Right cardiac atrium (tissue), 5 donors: ENCODE measurements at regions not wholly inside any gene's neighbourhood (a gene's known extent, or its start where the extent isn't known, plus 50 kb on each side); places are given as distances from the start of the nearest gene placed in this dataset.

ENCODE experiments used
- ATAC-seq, 2 donors: fragments of 200-7000 bp; cut with Tn5 transposase; one replicate each; pipeline versions ENCODE4 v1.8.0 to v1.9.1; 2020; ENCODE audit warnings: moderate library complexity in 2 of 2, mild to moderate bottlenecking in 1 of 2
- DNase-seq, 3 donors: peaks; one replicate each; pipeline ENCODE4 v3.0.0-alpha.2; 2020
- H3K27ac ChIP-seq: one replicate; pipeline ENCODE4 v1.5.1; 2013; ENCODE audit warnings: mild to moderate bottlenecking, low read length, control low read depth, moderate library complexity
- H3K27me3 ChIP-seq: one replicate; pipeline ENCODE4 v1.6.1; 2013; ENCODE audit not compliant: control insufficient read depth, insufficient read depth
- H3K4me1 ChIP-seq: one replicate; pipeline ENCODE4 v1.6.1; 2013; ENCODE audit warnings: low read length; ENCODE audit not compliant: control insufficient read depth, insufficient read depth
- H3K4me3 ChIP-seq: one replicate; pipeline ENCODE4 v1.5.1; 2013; ENCODE audit warnings: low read length, control low read depth
- H3K9me3 ChIP-seq: one replicate; pipeline ENCODE4 v1.6.1; 2013; ENCODE audit warnings: low read length; ENCODE audit not compliant: control insufficient read depth
- WGBS: extraction: QIAGEN DNeasy Blood & Tissue Kit; methylation state at CpG from one replicate; pipeline ENCODE4 v1.1.7; 2013; 5-methylcytosine and 5-hydroxymethylcytosine counted together
- intact Hi-C, 4 donors: fragments of 100-400 bp; cut with DNase I; formaldehyde crosslinking; loops; one replicate each; pipeline versions ENCODE4 v1.11.0 to v1.14.0; 2022 to 2023
- donor health status: healthy with polysubstance abuse.
- donor health status: DM: no; HTN: yes; CAD: no.
- donor health status: DM: no; HTN: no; CAD: no.
- donor health status: DM: no; HTN: yes; CAD: no; lungs with severe emphysema.
- donor health status: DM: yes; HTN: yes; CAD: no.

- WGBS = 72% methylated on average over 7 of the region's 7 CpGs
- no peak overlapping the region for H3K27ac ChIP-seq
- intact Hi-C loops = no loop called here
- DNase-seq = no peak
- no peaks in the 10 kb centered on the region for H3K27me3 ChIP-seq
- no peak overlapping the region for H3K4me3 ChIP-seq
- ATAC-seq = no peak
- no peaks in the 10 kb centered on the region for H3K4me1 ChIP-seq
- no peaks in the 10 kb centered on the region for H3K9me3 ChIP-seq
Measured at GRCh38 chr13:78910147-78910546, 251.2 kb upstream of the OBI1 start.

GRCh38 chr13:78909276-78909675 is 250.3 kb upstream of the OBI1 start:
- Histone ChIP-seq H3K27me3 (no peaks in the 10 kb centered on the region), H3K4me3 (no peak overlapping the region), H3K4me1 (no peaks in the 10 kb centered on the region), H3K9me3 (no peaks in the 10 kb centered on the region), H3K27ac (no peak overlapping the region)
- intact Hi-C loops = no loop called here
- 19% methylated on average over 4 of the region's 4 CpGs for WGBS
- no peak for ATAC-seq
- DNase-seq = no peak

- Histone ChIP-seq H3K27me3 (no peaks in the 10 kb centered on the region), H3K27ac (no peak overlapping the region), H3K4me3 (no peak overlapping the region), H3K4me1 (no peaks in the 10 kb centered on the region), H3K9me3 (no peaks in the 10 kb centered on the region)
- intact Hi-C loops = no loop called here
- DNase-seq (no peak), ATAC-seq (no peak)
- 52% methylated on average over 5 of the region's 5 CpGs for WGBS
Measured at GRCh38 chr13:78907006-78907405, 248.1 kb upstream of the OBI1 start.

GRCh38 chr13:78897200-78897599 is 238.2 kb upstream of the OBI1 start:
- intact Hi-C loops = no loop called here
- H3K27ac ChIP-seq = no peak overlapping the region
- no peaks in the 10 kb centered on the region for H3K27me3 ChIP-seq
- no peak for DNase-seq
- no peaks in the 10 kb centered on the region for H3K4me1 ChIP-seq
- WGBS = 41% methylated on average over 2 of the region's 2 CpGs
- no peak for ATAC-seq
- H3K4me3 ChIP-seq = no peak overlapping the region
- no peaks in the 10 kb centered on the region for H3K9me3 ChIP-seq

- Histone ChIP-seq H3K27ac (no peak overlapping the region), H3K27me3 (no peaks in the 10 kb centered on the region), H3K4me3 (no peak overlapping the region), H3K9me3 (no peaks in the 10 kb centered on the region), H3K4me1 (no peaks in the 10 kb centered on the region)
- ATAC-seq (no peak), DNase-seq (no peak)
- intact Hi-C loops = no loop called here
Measured at GRCh38 chr13:78884571-78884970, 225.6 kb upstream of the OBI1 start.

- ATAC-seq (no peak), DNase-seq (no peak)
- intact Hi-C loops = no loop called here
- H3K27me3 ChIP-seq = no peaks in the 10 kb centered on the region
- no peaks in the 10 kb centered on the region for H3K4me1 ChIP-seq
- H3K27ac ChIP-seq = no peak overlapping the region
- no peak overlapping the region for H3K4me3 ChIP-seq
- H3K9me3 ChIP-seq = no peaks in the 10 kb centered on the region
Measured at GRCh38 chr13:78881751-78882150, 222.8 kb upstream of the OBI1 start.

- 24% methylated on average over 3 of the region's 3 CpGs for WGBS
- no peak for ATAC-seq
Measured at GRCh38 chr13:78881054-78881453, 222.1 kb upstream of the OBI1 start.

GRCh38 chr13:78876915-78877549 is 218.1 kb upstream of the OBI1 start:
- Histone ChIP-seq H3K9me3 (no peaks in the 10 kb centered on the region), H3K27ac (no peak overlapping the region), H3K4me3 (no peak overlapping the region), H3K4me1 (no peaks in the 10 kb centered on the region), H3K27me3 (no peaks in the 10 kb centered on the region)
- no peak for DNase-seq
- ATAC-seq = no peak
- intact Hi-C loops = no loop called here
- WGBS = 73% methylated on average over 1 of the region's 1 CpG

More at GRCh38 chr13:78881054-78881453, 222.1 kb upstream of the OBI1 start:
- H3K9me3 ChIP-seq = no peaks in the 10 kb centered on the region
- no peak overlapping the region for H3K27ac ChIP-seq
- H3K4me3 ChIP-seq = no peak overlapping the region
- intact Hi-C loops = no loop called here
- H3K27me3 ChIP-seq = no peaks in the 10 kb centered on the region
- no peaks in the 10 kb centered on the region for H3K4me1 ChIP-seq
- no peak for DNase-seq

- Histone ChIP-seq H3K27me3 (no peaks in the 10 kb centered on the region), H3K27ac (no peak overlapping the region), H3K4me3 (no peak overlapping the region), H3K9me3 (no peaks in the 10 kb centered on the region), H3K4me1 (no peaks in the 10 kb centered on the region)
- 83% methylated on average over 12 of the region's 12 CpGs for WGBS
- ATAC-seq (no peak), DNase-seq (no peak)
- intact Hi-C loops = no loop called here
Measured at GRCh38 chr13:78875792-78876580, 217.0 kb upstream of the OBI1 start.

- no peaks in the 10 kb centered on the region for H3K27me3 ChIP-seq
- DNase-seq = no peak
- H3K4me3 ChIP-seq = no peak overlapping the region
- no peak for ATAC-seq
- 66% methylated on average over 1 of the region's 1 CpG for WGBS
- H3K27ac ChIP-seq = no peak overlapping the region
- intact Hi-C loops = no loop called here
- no peaks in the 10 kb centered on the region for H3K9me3 ChIP-seq
- H3K4me1 ChIP-seq = no peaks in the 10 kb centered on the region
Measured at GRCh38 chr13:78868991-78869390, 210.0 kb upstream of the OBI1 start.

GRCh38 chr13:78867655-78868054 is 208.7 kb upstream of the OBI1 start:
- H3K4me1 ChIP-seq = no peaks in the 10 kb centered on the region
- H3K9me3 ChIP-seq = no peaks in the 10 kb centered on the region
- DNase-seq = no peak
- no peak for ATAC-seq
- no peak overlapping the region for H3K4me3 ChIP-seq
- WGBS = 43% methylated on average over 3 of the region's 3 CpGs
- H3K27me3 ChIP-seq = no peaks in the 10 kb centered on the region
- H3K27ac ChIP-seq = no peak overlapping the region
- intact Hi-C loops = no loop called here
